ENCODE measurements at regions not wholly inside any gene's neighbourhood (a gene's known extent, or its start where the extent isn't known, plus 50 kb on each side); places are given as distances from the start of the nearest gene placed in this dataset.
A peak's percentile ranks its signal among the peaks of the same experiment; 100 is the strongest.

- Histone ChIP-seq H3K9me3 (replicated peaks; ENCODE audit: control insufficient read depth, insufficient read depth, low read length) (no peaks in the 10 kb centered on the region), H3K4me1 (ENCODE audit: control insufficient read depth, extremely low read depth, insufficient read depth, low read length) (no peaks in the 10 kb centered on the region), H3K4me3 (replicated peaks in 1 of 3; ENCODE audit: insufficient read depth in 1 of 3, low read depth in 1 of 3, low read length in 3 of 3) (no peak overlapping the region), H2AFZ (ENCODE audit: low read depth, low read length) (no peak overlapping the region), H3K79me2 (ENCODE audit: control insufficient read depth, insufficient read depth, low read length) (no peaks in the 10 kb centered on the region), H3K9me1 (replicated peaks; ENCODE audit: control insufficient read depth, extremely low read depth, insufficient read depth, low read length) (no peaks in the 10 kb centered on the region), H3K9ac (replicated peaks; ENCODE audit: extremely low read depth, insufficient read depth, low read length) (no peak overlapping the region), H3K4me2 (ENCODE audit: insufficient read depth, low read length) (no peak overlapping the region), H4K20me1 (replicated peaks; ENCODE audit: control insufficient read depth, extremely low read depth, insufficient read depth, low read length) (no peaks in the 10 kb centered on the region), H3K36me3 (ENCODE audit: control insufficient read depth in 2 of 2, extremely low read depth in 1 of 2, insufficient read depth in 2 of 2, low read length in 2 of 2) (no peaks in the 10 kb centered on the region), H3K27ac (ENCODE audit: insufficient read depth, low read depth, low read length) (no peak overlapping the region), H3K27me3 (ENCODE audit: control insufficient read depth in 2 of 2, insufficient read depth in 2 of 2, low read length in 2 of 2) (no peaks in the 10 kb centered on the region)
- DNase-seq (ENCODE audit: low read depth, low spot score) (no peak), FAIRE-seq (peak; percentile 24)
- CTCF ChIA-PET = interaction anchor here (1.2 kb wide), 1 partner anchor 15 kb away, joined by 3 read pairs; no protein-coding TSS in a partner anchor
- dilution Hi-C loops (cut with MboI; ENCODE audit: extremely low pct_ligation_motif_present, low sequenced_read_pairs) = no loop called here
- POLR2A ChIA-PET = no interaction called here
- TF ChIP-seq MYC (IDR thresholded peaks at IDR 0.05; ENCODE audit: low read depth, low read length) (no peak), FOS (IDR thresholded peaks at IDR 0.05; ENCODE audit: borderline replicate concordance, insufficient read depth, low read length) (no peak), POLR2AphosphoS5 (IDR thresholded peaks at IDR 0.05; ENCODE audit: insufficient read depth, low read depth, low read length) (no peak), MAX (IDR thresholded peaks at IDR 0.05; ENCODE audit: insufficient read depth, insufficient read length) (no peak), GATA2 (IDR thresholded peaks at IDR 0.05; ENCODE audit: insufficient read depth, insufficient read length, low read depth, low read length) (no peak), POLR2A (IDR thresholded peaks at IDR 0.05; ENCODE audit: low read depth, low read length) (no peak), JUN (IDR thresholded peaks at IDR 0.05; ENCODE audit: borderline replicate concordance, insufficient read depth, insufficient read length, low read depth) (no peak), EZH2 (IDR thresholded peaks at IDR 0.05; ENCODE audit: borderline replicate concordance, low read depth, low read length, severe bottlenecking) (no peak), CTCF (IDR thresholded peaks at IDR 0.05; ENCODE audit: extremely low read depth in 1 of 2, insufficient read depth in 1 of 2, low read depth in 1 of 2, low read length in 2 of 2) (no peak)
- no TSS peak for BruUV-seq (replicated peaks)
- intact Hi-C loops (cut with micrococcal nuclease) = no loop called here
These were observed 325.9 kb upstream of the TBL1XR1 start for GRCh38 chr3:177523067-177523675.
